Upper lobe of left lung (tissue), 6 donors: ENCODE measurements at regions not wholly inside any gene's neighbourhood (a gene's known extent, or its start where the extent isn't known, plus 50 kb on each side); places are given as distances from the start of the nearest gene placed in this dataset.

Experiments
- ATAC-seq, 2 donors: fragments of 200-7000 bp; cut with Tn5 transposase; one replicate each; pipeline ENCODE4 v1.9.1; 2022; ENCODE audit warnings: mild to moderate bottlenecking in 2 of 2, moderate library complexity in 2 of 2; ENCODE audit not compliant: low FRiP score in 2 of 2
- DNase-seq, 2 donors: peaks; one replicate each; pipeline ENCODE4 v3.0.0-alpha.2; 2019 to 2020
- H3K27ac ChIP-seq, 4 donors: fragments of 200-600 bp; sonication (generic); one replicate each; pipeline ENCODE4 v1.5.1; 2016 to 2019
- H3K27me3 ChIP-seq, 4 donors: fragments of 200-600 bp; sonication (generic); one replicate each; pipeline ENCODE4 v1.5.1; 2017 to 2019
- H3K36me3 ChIP-seq, 4 donors: fragments of 200-600 bp; sonication (generic); one replicate each; pipeline ENCODE4 v1.5.1; 2016 to 2019
- H3K4me1 ChIP-seq, 4 donors: fragments of 200-600 bp; sonication (generic); one replicate each; pipeline ENCODE4 v1.5.1; 2018 to 2019
- H3K4me3 ChIP-seq, 4 donors: fragments of 200-600 bp; sonication (generic); one replicate each; pipeline ENCODE4 v1.5.1; 2017 to 2019; ENCODE audit warnings: mild to moderate bottlenecking in 2 of 4, moderate library complexity in 1 of 4
- H3K9me3 ChIP-seq, 4 donors: fragments of 200-600 bp; sonication (generic); one replicate each; pipeline ENCODE4 v1.5.1; 2018 to 2019
- CTCF ChIP-seq, 6 experiments: fragments of 450-650 bp in 4 of 6; fragments of 200-600 bp in 2 of 6; sonication (generic) in 2 of 6; IDR thresholded peaks; one replicate each; pipeline ENCODE4 v1.5.1; 2016 to 2019; ENCODE audit warnings: antibody characterized with exemption in 6 of 6
- EP300 ChIP-seq, 4 donors: sonication (generic); formaldehyde crosslinking; IDR thresholded peaks; one replicate each; pipeline ENCODE4 v1.5.1; 2017; ENCODE audit warnings: antibody characterized with exemption in 4 of 4, control low read depth in 2 of 4
- POLR2A ChIP-seq, 4 donors: fragments of 450-650 bp; IDR thresholded peaks; one replicate each; pipeline ENCODE4 v1.5.1; 2016 to 2017; ENCODE audit warnings: antibody characterized with exemption in 4 of 4, mild to moderate bottlenecking in 2 of 4
- POLR2AphosphoS5 ChIP-seq, 2 donors: sonication (generic); formaldehyde crosslinking; IDR thresholded peaks; one replicate each; pipeline ENCODE4 v1.5.1; 2017; ENCODE audit warnings: antibody characterized with exemption in 2 of 2
- WGBS, 2 donors: methylation state at CpG; one replicate each; pipeline ENCODE4 v1.1.5; 2017 to 2018; 5-methylcytosine and 5-hydroxymethylcytosine counted together
- donor health status: DM: no; HTN: no; CAD: no; lungs with moderate emphysema.
- donor health status: DM: no; HTN: yes; CAD: no; lungs with severe emphysema.

GRCh38 chr2:6308986-6309385, 556.7 kb downstream of the CMPK2 start:
- no peaks in the 10 kb centered on the region for H3K27me3 ChIP-seq
- no peak overlapping the region for H3K27ac ChIP-seq
- H3K9me3 ChIP-seq: no peaks in the 10 kb centered on the region
- TF ChIP-seq CTCF (IDR thresholded peaks at IDR 0.05): no peak
- TF ChIP-seq EP300 (IDR thresholded peaks at IDR 0.05): no peak
- TF ChIP-seq POLR2AphosphoS5 (IDR thresholded peaks at IDR 0.05): no peak
- no peak for TF ChIP-seq POLR2A (IDR thresholded peaks at IDR 0.05)
- H3K4me1 ChIP-seq: no peaks in the 10 kb centered on the region
- DNase-seq (no peak), ATAC-seq (no peak)
- no peaks in the 10 kb centered on the region for H3K36me3 ChIP-seq
- 77 to 81% methylated on average over 2 of the region's 2 CpGs for WGBS, 2 donors
- no peak overlapping the region for H3K4me3 ChIP-seq

GRCh38 chr2:6309415-6310255, 556.1 kb downstream of the CMPK2 start:
- H3K4me1 ChIP-seq: no peaks in the 10 kb centered on the region
- H3K4me3 ChIP-seq: no peak overlapping the region
- WGBS, 2 donors: 74 to 84% methylated on average over 9 of the region's 9 CpGs
- ATAC-seq: no peak
- TF ChIP-seq POLR2A (IDR thresholded peaks at IDR 0.05) (no peak), EP300 (IDR thresholded peaks at IDR 0.05) (no peak), POLR2AphosphoS5 (IDR thresholded peaks at IDR 0.05) (no peak), CTCF (IDR thresholded peaks at IDR 0.05) (no peak)
- DNase-seq: no peak
- H3K27me3 ChIP-seq: no peaks in the 10 kb centered on the region
- H3K36me3 ChIP-seq: no peaks in the 10 kb centered on the region
- no peaks in the 10 kb centered on the region for H3K9me3 ChIP-seq
- no peak overlapping the region for H3K27ac ChIP-seq

GRCh38 chr2:6310256-6311215, 555.2 kb downstream of the CMPK2 start:
- Histone ChIP-seq H3K4me3 (no peak overlapping the region), H3K4me1 (no peaks in the 10 kb centered on the region), H3K27me3 (no peaks in the 10 kb centered on the region), H3K36me3 (no peaks in the 10 kb centered on the region), H3K9me3 (no peaks in the 10 kb centered on the region), H3K27ac (no peak overlapping the region)
- 45 to 54% methylated on average over 13 to 16 of the region's 16 CpGs for WGBS, 2 donors
- DNase-seq (no peak), ATAC-seq (peak in 1 of 2 donors; percentile 35)
- no peak for TF ChIP-seq EP300 (IDR thresholded peaks at IDR 0.05)
- TF ChIP-seq POLR2A (IDR thresholded peaks at IDR 0.05): no peak
- TF ChIP-seq CTCF (IDR thresholded peaks at IDR 0.05): no peak
- TF ChIP-seq POLR2AphosphoS5 (IDR thresholded peaks at IDR 0.05): no peak

GRCh38 chr2:6312367-6312766, 553.3 kb downstream of the CMPK2 start:
- whole genome bisulfite sequencing, 2 donors: 92% methylated on average over 6 of the region's 6 CpGs
- no peaks in the 10 kb centered on the region for H3K4me1 ChIP-seq

More at GRCh38 chr2:6312367-6312766, 553.3 kb downstream of the CMPK2 start:
- no peak overlapping the region for H3K4me3 ChIP-seq
- H3K36me3 ChIP-seq: no peaks in the 10 kb centered on the region
- DNase-seq (no peak), ATAC-seq (no peak)
- no peaks in the 10 kb centered on the region for H3K27me3 ChIP-seq
- no peak for TF ChIP-seq POLR2A (IDR thresholded peaks at IDR 0.05)
- no peak for TF ChIP-seq CTCF (IDR thresholded peaks at IDR 0.05)
- TF ChIP-seq POLR2AphosphoS5 (IDR thresholded peaks at IDR 0.05): no peak
- TF ChIP-seq EP300 (IDR thresholded peaks at IDR 0.05): no peak
- H3K9me3 ChIP-seq: no peaks in the 10 kb centered on the region
- no peak overlapping the region for H3K27ac ChIP-seq
